ENCODE measurements at regions not wholly inside any gene's neighbourhood (a gene's known extent, or its start where the extent isn't known, plus 50 kb on each side); places are given as distances from the start of the nearest gene placed in this dataset.

DNA sequence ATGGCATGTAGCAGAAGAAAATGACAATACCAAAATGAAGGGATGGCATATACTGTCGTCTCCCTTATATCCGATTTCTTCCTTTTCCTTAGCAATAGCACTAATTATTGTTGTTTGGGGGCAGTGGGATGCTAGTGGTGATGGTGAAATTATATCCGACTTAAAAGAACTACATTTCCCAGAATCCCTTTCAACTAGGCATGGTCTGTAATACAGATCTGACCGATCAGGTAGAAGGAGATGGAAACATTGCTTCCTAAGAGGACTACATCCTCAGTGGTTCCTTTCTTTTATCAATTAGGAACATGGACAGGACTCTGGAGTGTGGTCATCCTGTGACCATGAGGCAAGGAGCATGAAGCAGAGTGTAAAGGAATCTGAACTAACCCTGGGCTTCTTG lies 532.6 kb downstream of the CBLN4 start:
- no TSS peak for BruUV-seq (replicated peaks)
- Histone ChIP-seq H3K36me3 (ENCODE audit: insufficient read depth, low read length, poor library complexity, severe bottlenecking) (no peaks in the 10 kb centered on the region), H3K27me3 (replicated peaks; ENCODE audit: insufficient read depth, low read depth, low read length, poor library complexity) (no peaks in the 10 kb centered on the region), H3K9me3 (ENCODE audit: low read depth, low read length, poor library complexity, severe bottlenecking) (peaks cover 5% of the 10 kb centered on the region), H3K4me3 (ENCODE audit: low read depth, low read length, poor library complexity, severe bottlenecking) (no peak overlapping the region), H3K4me1 (ENCODE audit: insufficient read depth, low read length, poor library complexity, severe bottlenecking) (no peaks in the 10 kb centered on the region), H3K27ac (ENCODE audit: low read depth, low read length, poor library complexity, severe bottlenecking) (no peak overlapping the region)
- ChIA-PET POLR2A (ENCODE audit: low non-redundant PET) (no interaction called here), CTCF (no interaction called here)
- TF ChIP-seq CTCF (conservative IDR thresholded peaks at IDR 0.05; ENCODE audit: low read depth, low read length) (no peak), EZH2 (IDR thresholded peaks at IDR 0.05; ENCODE audit: borderline replicate concordance, low read depth, low read length, poor library complexity, severe bottlenecking) (no peak)
- DNase-seq (ENCODE audit: low spot score), result no peak
- intact Hi-C loops (cut with micrococcal nuclease; ENCODE audit: unreplicated experiment), result no loop called here

- no TSS peak for BruUV-seq (replicated peaks)
- Histone ChIP-seq H3K4me1 (ENCODE audit: insufficient read depth, low read length, poor library complexity, severe bottlenecking) (no peaks in the 10 kb centered on the region), H3K36me3 (ENCODE audit: insufficient read depth, low read length, poor library complexity, severe bottlenecking) (no peaks in the 10 kb centered on the region), H3K27me3 (replicated peaks; ENCODE audit: insufficient read depth, low read depth, low read length, poor library complexity) (no peaks in the 10 kb centered on the region), H3K9me3 (ENCODE audit: low read depth, low read length, poor library complexity, severe bottlenecking) (peaks cover under 1% of the 10 kb centered on the region), H3K27ac (ENCODE audit: low read depth, low read length, poor library complexity, severe bottlenecking) (no peak overlapping the region), H3K4me3 (ENCODE audit: low read depth, low read length, poor library complexity, severe bottlenecking) (no peak overlapping the region)
- CTCF ChIA-PET, result no interaction called here
- intact Hi-C loops (cut with micrococcal nuclease; ENCODE audit: unreplicated experiment), result no loop called here
- no peak for DNase-seq (ENCODE audit: low spot score)
- TF ChIP-seq EZH2 (IDR thresholded peaks at IDR 0.05; ENCODE audit: borderline replicate concordance, low read depth, low read length, poor library complexity, severe bottlenecking) (no peak), CTCF (conservative IDR thresholded peaks at IDR 0.05; ENCODE audit: low read depth, low read length) (no peak)
- POLR2A ChIA-PET (ENCODE audit: low non-redundant PET), result no interaction called here
These were observed 534.0 kb downstream of the CBLN4 start for GRCh38 chr20:55471052-55472006.

GRCh38 chr20:55469074-55469473 lies 536.2 kb downstream of the CBLN4 start:
- no peak overlapping the region for H3K27ac ChIP-seq (ENCODE audit: low read depth, low read length, poor library complexity, severe bottlenecking)
- CTCF ChIA-PET, result no interaction called here
- intact Hi-C loops (cut with micrococcal nuclease; ENCODE audit: unreplicated experiment), result no loop called here
- no peaks in the 10 kb centered on the region for H3K9me3 ChIP-seq (ENCODE audit: low read depth, low read length, poor library complexity, severe bottlenecking)
- DNase-seq (ENCODE audit: low spot score), result no peak
- POLR2A ChIA-PET (ENCODE audit: low non-redundant PET), result no interaction called here
- no peak overlapping the region for H3K4me3 ChIP-seq (ENCODE audit: low read depth, low read length, poor library complexity, severe bottlenecking)
- no peaks in the 10 kb centered on the region for H3K27me3 ChIP-seq (replicated peaks; ENCODE audit: insufficient read depth, low read depth, low read length, poor library complexity)
- no TSS peak for BruUV-seq (replicated peaks)
- no peaks in the 10 kb centered on the region for H3K4me1 ChIP-seq (ENCODE audit: insufficient read depth, low read length, poor library complexity, severe bottlenecking)
- no peaks in the 10 kb centered on the region for H3K36me3 ChIP-seq (ENCODE audit: insufficient read depth, low read length, poor library complexity, severe bottlenecking)
- TF ChIP-seq CTCF (conservative IDR thresholded peaks at IDR 0.05; ENCODE audit: low read depth, low read length) (no peak), EZH2 (IDR thresholded peaks at IDR 0.05; ENCODE audit: borderline replicate concordance, low read depth, low read length, poor library complexity, severe bottlenecking) (no peak)
